GM18870 (cell line): ENCODE measurements at regions not wholly inside any gene's neighbourhood (a gene's known extent, or its start where the extent isn't known, plus 50 kb on each side); places are given as distances from the start of the nearest gene placed in this dataset.

Source experiments
- ATAC-seq: cut with Tn5 transposase; IDR thresholded peaks from one replicate; pipeline ENCODE4 v1.9.1; 2021; ENCODE audit warnings: moderate library complexity; ENCODE audit not compliant: unreplicated experiment

GRCh38 chrX:140848800-140849199, 139.2 kb downstream of the LINC00632 start:
- ATAC-seq = no peak

DNA sequence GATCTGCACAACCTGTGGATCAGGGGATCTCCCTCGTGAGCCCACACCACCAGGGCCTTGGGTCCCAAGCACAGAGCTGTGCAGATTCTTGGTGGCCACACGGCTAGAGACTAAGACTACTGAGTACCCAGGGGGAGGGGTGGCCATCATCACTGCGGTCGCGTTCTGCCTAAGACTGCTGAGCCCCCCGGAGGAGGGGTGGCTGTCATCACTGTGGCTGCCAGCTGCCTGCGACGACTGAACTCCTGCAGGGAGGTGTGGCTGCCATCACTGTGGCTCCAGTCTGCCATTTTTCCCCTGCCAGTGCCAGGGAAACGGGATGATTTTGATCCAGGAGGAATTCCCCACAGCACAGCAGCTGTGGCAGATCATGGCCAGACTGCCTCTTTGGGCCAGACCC, 141.7 kb upstream of the SPANXB1 start:
- no peak for ATAC-seq

DNA sequence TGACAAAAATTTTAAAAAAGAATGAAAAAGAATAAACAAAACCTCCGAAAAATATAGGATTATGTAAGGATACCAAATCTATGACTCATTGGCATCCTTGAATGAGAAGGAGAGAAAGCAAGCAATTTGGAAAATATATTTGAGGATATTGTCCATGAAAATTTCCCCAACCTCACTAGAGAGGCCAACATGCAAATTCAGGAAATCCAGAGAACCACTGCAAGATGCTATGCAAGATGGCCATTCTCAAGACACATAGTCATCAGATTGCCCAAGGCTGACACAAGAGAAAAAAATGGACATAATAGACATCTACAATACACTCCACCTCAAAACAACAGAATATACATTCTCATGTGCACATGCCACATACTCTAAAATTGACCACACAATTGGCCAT, 135.9 kb upstream of the SPANXB1 start:
- ATAC-seq = no peak

- ATAC-seq = no peak
Measured at GRCh38 chrX:140912606-140913005, 89.8 kb upstream of the SPANXB1 start.

DNA sequence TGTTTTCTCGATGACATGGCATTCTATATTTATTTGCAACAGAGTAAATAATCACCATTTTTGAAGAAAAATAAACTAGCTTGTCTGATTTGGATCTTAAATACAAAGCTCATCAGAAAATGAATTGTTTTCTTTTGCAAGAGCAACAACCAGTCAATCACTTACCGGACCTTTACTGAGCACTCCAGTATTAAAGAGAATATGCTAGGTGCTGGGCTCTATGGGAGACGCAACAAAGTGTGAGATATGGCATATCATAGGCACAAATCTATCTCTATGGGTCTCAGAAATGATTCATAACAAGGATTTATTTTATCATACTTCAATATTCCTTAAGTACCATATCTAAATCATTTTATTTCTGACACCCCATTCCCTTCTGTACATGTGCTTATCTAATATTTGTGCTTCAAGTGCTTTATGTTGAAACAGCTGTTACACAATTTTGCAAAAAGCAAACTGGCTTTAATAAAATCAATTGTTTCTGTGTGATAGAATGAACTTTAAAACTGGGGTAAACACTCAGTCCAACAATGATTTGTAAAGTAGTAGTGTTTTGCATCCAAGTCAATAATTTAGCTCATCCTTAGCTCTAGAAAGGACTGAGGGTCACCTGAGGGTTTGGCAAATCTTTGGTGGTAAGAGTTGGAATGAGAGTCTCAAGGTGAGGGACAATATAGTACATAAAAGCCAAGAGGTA, 88.4 kb upstream of the SPANXB1 start:
- ATAC-seq = no peak

DNA sequence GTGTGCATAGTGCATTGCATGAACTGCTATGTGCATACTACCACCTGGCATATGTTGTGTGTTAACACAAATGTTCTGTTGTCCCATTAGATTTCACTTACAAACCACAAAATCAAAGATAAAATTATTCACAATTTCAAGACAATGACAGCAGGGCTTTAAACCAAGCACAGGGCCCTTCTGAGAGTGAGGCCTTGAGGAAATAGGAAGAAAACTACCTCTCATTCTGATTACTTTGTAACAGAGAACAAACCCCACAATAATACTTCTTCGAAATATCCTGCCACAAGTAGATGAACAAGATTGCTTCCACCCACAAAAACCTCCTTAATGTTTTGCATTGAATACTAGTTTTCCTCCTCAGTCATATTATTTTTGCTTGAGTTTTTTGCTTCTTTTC, 85.5 kb upstream of the SPANXB1 start:
- no peak for ATAC-seq

- ATAC-seq = peak; percentile 49
Measured at GRCh38 chrX:140917354-140918115, 84.9 kb upstream of the SPANXB1 start.

DNA sequence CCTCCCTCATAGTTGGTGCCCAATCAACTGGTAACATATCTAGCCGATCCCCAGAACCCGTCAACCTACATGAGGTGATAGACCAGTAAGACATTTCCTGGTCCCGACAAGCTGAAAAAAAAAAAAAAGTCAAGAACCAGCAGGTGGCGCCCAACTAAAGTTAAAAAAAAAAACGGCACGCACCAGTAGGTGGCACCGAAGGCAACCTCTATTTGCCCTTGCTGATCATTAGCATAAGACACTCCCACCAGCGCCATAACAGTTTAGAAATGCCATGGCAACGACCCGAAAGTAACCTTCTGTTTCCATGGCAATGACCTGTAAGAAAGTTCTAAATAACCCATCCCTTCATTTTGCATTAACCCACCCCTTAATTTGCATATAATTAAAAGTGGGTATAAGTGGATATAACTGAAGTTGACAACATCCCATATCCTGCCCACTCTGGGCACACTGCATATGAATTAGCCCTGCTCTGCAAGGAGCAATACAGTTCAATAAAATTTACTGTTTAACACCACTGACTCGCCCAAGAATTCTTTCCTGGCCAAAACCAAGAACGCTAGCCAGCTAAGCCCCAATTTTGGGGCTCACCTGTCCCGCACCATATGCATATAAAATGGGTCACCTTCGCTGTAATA, 83.9 kb upstream of the SPANXB1 start:
- ATAC-seq = peak; percentile 91

- no peak for ATAC-seq
Measured at GRCh38 chrX:140920416-140920815, 82.0 kb upstream of the SPANXB1 start.

DNA sequence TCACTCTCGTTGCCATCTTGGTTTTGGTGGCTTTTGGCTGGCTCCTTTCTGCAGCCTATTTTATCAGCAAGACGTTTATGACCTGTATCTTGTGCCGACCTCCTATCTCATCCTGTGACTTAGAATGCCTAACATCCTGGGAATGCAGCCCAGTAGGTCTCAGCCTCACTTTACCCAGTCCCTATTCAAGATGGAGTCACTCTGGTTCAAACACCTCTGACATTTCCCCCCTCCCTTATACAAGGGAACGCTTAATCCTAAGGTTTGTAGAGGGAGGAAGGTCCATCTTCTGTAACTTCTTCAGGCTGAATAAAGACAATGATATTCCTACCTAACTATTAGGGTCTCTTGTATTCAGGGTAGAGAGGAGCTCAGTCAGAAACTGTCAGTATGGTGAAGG, 79.3 kb upstream of the SPANXB1 start:
- ATAC-seq = no peak

GRCh38 chrX:140928739-140929138, 73.7 kb upstream of the SPANXB1 start:
- no peak for ATAC-seq

DNA sequence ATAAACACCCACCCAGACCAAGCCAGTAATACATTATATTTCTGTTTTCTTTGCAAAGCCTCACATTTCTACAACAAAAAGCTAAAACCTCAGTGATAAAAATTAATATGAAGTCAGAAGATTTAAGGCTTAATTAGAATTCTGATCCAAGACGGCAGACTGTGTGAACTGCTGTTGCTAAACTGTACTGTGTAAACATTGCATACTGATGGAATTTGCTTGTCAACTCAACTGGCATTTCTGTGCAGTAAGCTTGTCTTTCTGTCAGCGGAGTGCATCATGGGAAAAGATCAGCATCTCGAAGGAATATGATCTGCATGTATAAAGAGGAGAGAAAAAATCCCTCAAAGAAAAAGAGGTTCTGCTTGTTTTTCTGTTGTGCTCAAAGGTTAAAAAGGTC, 69.4 kb upstream of the SPANXB1 start:
- ATAC-seq = no peak

GRCh38 chrX:140933874-140934655, 68.3 kb upstream of the SPANXB1 start:
- ATAC-seq = no peak

- ATAC-seq = no peak
Measured at GRCh38 chrX:140943513-140943912, 58.9 kb upstream of the SPANXB1 start.

DNA sequence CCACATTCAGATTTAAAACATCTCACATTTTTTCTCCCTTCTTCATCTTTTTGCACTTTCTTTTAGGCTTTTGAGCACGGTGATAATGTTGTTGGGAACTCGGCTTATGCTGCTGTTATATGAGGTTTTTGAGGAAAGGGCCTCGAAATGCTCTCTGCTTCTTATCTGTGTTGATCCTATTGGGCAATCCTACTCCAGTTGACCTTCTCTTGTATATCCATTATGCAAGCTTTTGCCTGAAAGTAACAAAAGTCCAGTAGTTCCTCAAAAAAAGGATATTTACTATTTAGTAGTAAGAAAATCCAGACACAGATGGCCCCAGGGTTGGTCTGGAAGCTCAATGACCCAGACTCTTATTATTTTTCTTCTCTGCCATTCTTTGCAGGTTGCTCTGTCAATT, 57.7 kb upstream of the SPANXB1 start:
- no peak for ATAC-seq

DNA sequence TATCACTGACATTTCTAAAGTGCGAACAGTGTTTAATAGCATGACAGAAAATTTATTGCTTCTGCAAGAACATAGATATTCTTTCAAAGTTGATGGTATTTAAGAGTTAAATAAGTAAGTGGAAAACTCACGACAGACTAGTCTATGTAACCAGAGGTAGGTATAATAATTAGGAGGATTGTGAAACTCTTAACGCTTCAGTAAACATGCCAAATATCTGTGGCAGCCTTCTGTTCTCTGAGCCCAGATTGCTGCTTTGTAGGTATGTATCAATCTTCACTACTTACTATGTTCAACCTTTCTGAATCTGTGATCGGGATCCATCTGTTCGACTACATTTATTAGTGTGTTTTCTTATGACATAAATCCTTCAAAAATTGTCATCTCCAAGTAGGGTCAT, 53.6 kb upstream of the SPANXB1 start:
- ATAC-seq = no peak

- no peak for ATAC-seq
Measured at GRCh38 chrX:140949233-140949632, 53.2 kb upstream of the SPANXB1 start.
